ENCODE measurements at regions not wholly inside any gene's neighbourhood (a gene's known extent, or its start where the extent isn't known, plus 50 kb on each side); places are given as distances from the start of the nearest gene placed in this dataset.

GRCh38 chr10:44008917-44009709 is 360.4 kb upstream of the ZNF32 start:
- no peak for TF ChIP-seq POLR2A (IDR thresholded peaks at IDR 0.05)
- TF ChIP-seq CTCF (IDR thresholded peaks at IDR 0.05), result no peak
- TF ChIP-seq EP300 (IDR thresholded peaks at IDR 0.05), result peak in 1 of 2 donors; percentile 8

All from tibial nerve (tissue), 4 donors.